K562 (cell line): ENCODE measurements at regions not wholly inside any gene's neighbourhood (a gene's known extent, or its start where the extent isn't known, plus 50 kb on each side); places are given as distances from the start of the nearest gene placed in this dataset.

Source experiments
- ATAC-seq: fragments of 200-7000 bp; cut with Tn5 transposase; 3 replicates; pipeline ENCODE4 v1.9.1; 2020; ENCODE audit warnings: moderate library complexity
- BruUV-seq: library from RNA; stranded (reverse); fragments of 400-500 nt; replicated peaks from 2 replicates; lab custom pipeline; 2021; lab: Mats Ljungman, UMichigan
- CTCF ChIA-PET: fragments of 300-600 bp; formaldehyde crosslinking; extraction: SDS; loops from one replicate; lab custom pipeline; 2021; ENCODE audit warnings: low intra/inter-chr PET ratio; lab: Yijun Ruan, JAX
- POLR2A ChIA-PET: fragments of 300-600, 350-650 bp; sonication (Branson Sonifier 250); formaldehyde crosslinking; extraction: SDS; loops from one replicate; lab custom pipeline; 2021; ENCODE audit warnings: antibody characterized with exemption, inconsistent platforms; lab: Yijun Ruan, JAX
- DNase-seq, 4 experiments: peaks; one replicate each; pipeline versions ENCODE4 v3.0.0 to v3.0.0-alpha.2; 2011 to 2018; ENCODE audit warnings: low spot score in 3 of 4, mixed read lengths in 3 of 4; ENCODE audit errors: extremely low read depth in 1 of 4
- FAIRE-seq: peaks from 2 replicates; lab custom pipeline; 2011; peaks lifted over from hg19 to GRCh38; lab: Jason Lieb, UNC
- H2AFZ ChIP-seq: 2 replicates; pipeline ENCODE4 v1.6.0; 2011; ENCODE audit warnings: low read depth, low read length, control low read depth, inconsistent platforms
- H3K27ac ChIP-seq: fragments of 200-600 bp; 3 replicates; pipeline ENCODE4 v1.8.0; 2011; ENCODE audit warnings: low read depth, mild to moderate bottlenecking, control low read depth, inconsistent platforms, low read length, moderate library complexity, mixed read lengths; ENCODE audit errors: extremely low read depth
- H3K27me3 ChIP-seq, 2 experiments: fragments of 300-600 bp in 1 of 2; 2 replicates in 1 of 2; 3 replicates in 1 of 2; pipeline versions ENCODE4 v1.6.0 to v1.8.0; 2011; ENCODE audit warnings: inconsistent platforms in 2 of 2, low read length in 2 of 2, mild to moderate bottlenecking in 1 of 2, mixed read lengths in 1 of 2, moderate library complexity in 1 of 2; ENCODE audit not compliant: control insufficient read depth in 2 of 2, insufficient read depth in 2 of 2
- H3K36me3 ChIP-seq: fragments of 300-600 bp; 3 replicates; pipeline ENCODE4 v1.8.0; 2011; ENCODE audit warnings: mild to moderate bottlenecking, low read length, inconsistent platforms; ENCODE audit not compliant: control insufficient read depth, insufficient read depth
- H3K4me1 ChIP-seq, 2 experiments: fragments of 200-600 bp in 1 of 2; replicated peaks in 1 of 2; 2 replicates in 1 of 2; 3 replicates in 1 of 2; pipeline versions ENCODE4 v1.5.1 to v1.8.0; 2011; ENCODE audit warnings: inconsistent platforms in 2 of 2, low read length in 2 of 2, mild to moderate bottlenecking in 1 of 2, mixed read lengths in 1 of 2, moderate library complexity in 1 of 2; ENCODE audit not compliant: control insufficient read depth in 2 of 2, insufficient read depth in 2 of 2
- H3K4me2 ChIP-seq: 2 replicates; pipeline ENCODE4 v1.6.1; 2011; ENCODE audit warnings: low read length, control low read depth, inconsistent platforms, mixed read lengths; ENCODE audit not compliant: insufficient read depth
- H3K4me3 ChIP-seq: fragments of 200-600 bp; sonication (generic), shearing (Covaris generic); 2 replicates; pipeline ENCODE4 v1.5.1; 2016; ENCODE audit warnings: control low read depth, inconsistent platforms
- H3K79me2 ChIP-seq: fragments of 200-600 bp; 3 replicates; pipeline ENCODE4 v1.8.0; 2011; ENCODE audit warnings: low read length, inconsistent platforms; ENCODE audit not compliant: control insufficient read depth, insufficient read depth
- H3K9ac ChIP-seq, 2 experiments: 2 replicates each; pipeline versions ENCODE4 v1.6.0 to v1.6.1; 2011; ENCODE audit warnings: low read depth in 2 of 2, low read length in 2 of 2, control low read depth in 1 of 2, inconsistent platforms in 1 of 2, mild to moderate bottlenecking in 1 of 2, mixed read lengths in 1 of 2; ENCODE audit not compliant: insufficient read depth in 1 of 2
- H3K9me1 ChIP-seq: one replicate; pipeline ENCODE4 v1.6.0; 2011; ENCODE audit warnings: inconsistent platforms, mild to moderate bottlenecking, low read length, moderate library complexity; ENCODE audit not compliant: control insufficient read depth, insufficient read depth
- H3K9me3 ChIP-seq: replicated peaks from 2 replicates; pipeline ENCODE4 v1.5.1; 2011; ENCODE audit warnings: low read depth, low read length, inconsistent platforms; ENCODE audit not compliant: control insufficient read depth, insufficient read depth
- H4K20me1 ChIP-seq: replicated peaks from 2 replicates; pipeline ENCODE4 v1.6.1; 2011; ENCODE audit warnings: low read length, inconsistent platforms, mixed read lengths; ENCODE audit not compliant: control insufficient read depth, insufficient read depth
- C11orf30 ChIP-seq: fragments of 450-650 bp; IDR thresholded peaks from 2 replicates; pipeline ENCODE4 v1.6.1; 2016; ENCODE audit warnings: low read depth, mild to moderate bottlenecking
- CHD1 ChIP-seq: fragments of 200-600 bp; sonication (generic); IDR thresholded peaks from one replicate; pipeline ENCODE4 v1.6.1; 2012; ENCODE audit warnings: mild to moderate bottlenecking, moderate library complexity, low read length, inconsistent platforms
- FOSL1 ChIP-seq: fragments of 200-800 bp; sonication (Bioruptor generic); conservative IDR thresholded peaks from 2 replicates; pipeline ENCODE4 v1.6.1; 2016; ENCODE audit warnings: missing genetic modification characterization, missing compliant biosample characterization
- NFIX ChIP-seq: fragments of 250-450 bp; sonication (Bioruptor Pico); IDR thresholded peaks from 2 replicates; pipeline ENCODE4 v1.4.0; 2020; ENCODE audit warnings: low read depth, mild to moderate bottlenecking, moderate library complexity
- RNF219 ChIP-seq: fragments of 250-450 bp; sonication (Bioruptor Pico); IDR thresholded peaks from 2 replicates; pipeline ENCODE4 v1.5.0; 2022; ENCODE audit warnings: mild to moderate bottlenecking
- STAT5A ChIP-seq: IDR thresholded peaks from 2 replicates; pipeline ENCODE4 v1.6.1; 2012; ENCODE audit warnings: low read length, inconsistent platforms, borderline replicate concordance
- TAF1 ChIP-seq: IDR thresholded peaks from 2 replicates; pipeline ENCODE4 v1.6.1; 2011; ENCODE audit warnings: mild to moderate bottlenecking, low read length, moderate library complexity; ENCODE audit not compliant: insufficient read depth, control insufficient read depth, severe bottlenecking; ENCODE audit errors: extremely low read depth
- TOE1 ChIP-seq, 2 experiments: fragments of 450-650 bp in 1 of 2; sonication (generic) in 1 of 2; formaldehyde crosslinking in 1 of 2; IDR thresholded peaks; 2 replicates each; pipeline versions ENCODE4 v1.7.1 to v1.8.0; 2016 to 2022; ENCODE audit warnings: borderline replicate concordance in 2 of 2, mild to moderate bottlenecking in 2 of 2, antibody characterized with exemption in 1 of 2, inconsistent platforms in 1 of 2, low read depth in 1 of 2, missing genetic modification reagents in 1 of 2, moderate library complexity in 1 of 2
- ZNF76 ChIP-seq: fragments of 250-450 bp; sonication (Bioruptor Pico); IDR thresholded peaks from 2 replicates; pipeline ENCODE4 v1.4.0; 2020; ENCODE audit warnings: mild to moderate bottlenecking, moderate library complexity, borderline replicate concordance
- WGBS: fragments of 100-300 bp; shearing (Covaris generic); methylation state at CpG from one replicate; pipeline ENCODE4 v1.1.6; 2016; ENCODE audit warnings: low coverage, mixed read lengths; ENCODE audit not compliant: insufficient coverage; ENCODE audit errors: missing lambda C conversion rate; 5-methylcytosine and 5-hydroxymethylcytosine counted together
- in situ Hi-C: fragments of 300-500 bp; cut with MboI; formaldehyde crosslinking; loops from 4 replicates; pipeline ENCODE4 v1.15.0; 2018; ENCODE audit warnings: inconsistent platforms, mixed read lengths
- intact Hi-C: fragments of 100-400 bp; cut with micrococcal nuclease; formaldehyde crosslinking; loops from 2 replicates; pipeline ENCODE4 v1.14.2; 2022

GRCh38 chr2:173589604-173590275 lies 235.1 kb downstream of the CDCA7 start:
- Histone ChIP-seq H2AFZ (no peak overlapping the region), H3K4me2 (no peak overlapping the region), H3K27me3 (peaks cover 9% of the 10 kb centered on the region in 2 experiments; a peak in 4 of 5 replicates), H3K27ac (no peak overlapping the region), H4K20me1 (no peaks in the 10 kb centered on the region), H3K79me2 (no peaks in the 10 kb centered on the region), H3K9me3 (no peaks in the 10 kb centered on the region), H3K4me3 (no peak overlapping the region), H3K4me1 (no peaks in the 10 kb centered on the region), H3K36me3 (no peaks in the 10 kb centered on the region), H3K9ac (no peak overlapping the region), H3K9me1 (no peaks in the 10 kb centered on the region)
- TF ChIP-seq ZNF76 (CRISPR knock-in tag) = no peak
- no peak for TF ChIP-seq C11orf30
- no peak for TF ChIP-seq FOSL1
- no peak for TF ChIP-seq RNF219 (CRISPR knock-in tag)
- TF ChIP-seq TAF1 = no peak
- no peak for TF ChIP-seq TOE1 (IDR thresholded peaks at IDR 0.05; ENCODE audit: borderline replicate concordance)
- TF ChIP-seq TOE1 (CRISPR knock-in tag; IDR thresholded peaks at IDR 0.05; ENCODE audit: borderline replicate concordance, low read depth) = no peak
- TF ChIP-seq CHD1 = no peak
- TF ChIP-seq STAT5A = no peak
- no peak for TF ChIP-seq NFIX (CRISPR knock-in tag)
- intact Hi-C loops (no loop called here), in situ Hi-C loops (no loop called here)
- no TSS peak for BruUV-seq
- FAIRE-seq (no peak), ATAC-seq (no peak), DNase-seq (no peak)
- ChIA-PET CTCF (no interaction called here), POLR2A (interaction anchor here (0.6 to 1.1 kb wide), 3 partner anchors 13 to 131 kb away, joined by 3 to 4 read pairs (median 4); no protein-coding TSS in a partner anchor)
- WGBS = 0% methylated on average over 3 of the region's 3 CpGs
